DOHH2 (cell line): ENCODE measurements at regions not wholly inside any gene's neighbourhood (a gene's known extent, or its start where the extent isn't known, plus 50 kb on each side); places are given as distances from the start of the nearest gene placed in this dataset.

Source experiments
- CTCF ChIP-seq: fragments of 200-600 bp; sonication (generic); IDR thresholded peaks from one replicate; pipeline ENCODE4 v1.5.1; 2014; ENCODE audit warnings: antibody characterized with exemption, mild to moderate bottlenecking, low read depth, low read length; ENCODE audit not compliant: poor library complexity, severe bottlenecking
- EZH2phosphoT487 ChIP-seq: fragments of 200-600 bp; sonication (generic); IDR thresholded peaks from 2 replicates; pipeline ENCODE4 v1.6.1; 2017; ENCODE audit warnings: borderline replicate concordance, mild to moderate bottlenecking, antibody characterized with exemption, low read length, moderate library complexity, mixed read lengths

- TF ChIP-seq CTCF (no peak), EZH2phosphoT487 (no peak)
Measured at GRCh38 chr3:19641408-19641807, 292.6 kb downstream of the EFHB start.
